ENCODE measurements at regions not wholly inside any gene's neighbourhood (a gene's known extent, or its start where the extent isn't known, plus 50 kb on each side); places are given as distances from the start of the nearest gene placed in this dataset.

- H3K4me1 Mint-ChIP-seq (ENCODE audit: low read depth, unreplicated experiment) = peaks cover 6% of the 10 kb centered on the region
- peaks cover 4% of the 10 kb centered on the region for H3K36me3 Mint-ChIP-seq (ENCODE audit: unreplicated experiment)
- H3K4me3 Mint-ChIP-seq (ENCODE audit: unreplicated experiment) = no peak overlapping the region
- H3K27me3 Mint-ChIP-seq (ENCODE audit: unreplicated experiment) = peaks cover 2% of the 10 kb centered on the region
- peaks cover 2% of the 10 kb centered on the region for H3K9me3 Mint-ChIP-seq (ENCODE audit: unreplicated experiment)
- DNase-seq = no peak
- no peak overlapping the region for H3K27ac Mint-ChIP-seq (ENCODE audit: unreplicated experiment)
- no peak for TF ChIP-seq CTCF (IDR thresholded peaks at IDR 0.05; ENCODE audit: partially characterized antibody, unreplicated experiment)
Observed at GRCh38 chr17:70642059-70642458, 472.7 kb downstream of the KCNJ2 start.

GRCh38 chr17:70644096-70644495, 474.8 kb downstream of the KCNJ2 start:
- DNase-seq = no peak

GRCh38 chr17:70646673-70647072, 477.3 kb downstream of the KCNJ2 start:
- peaks cover 2% of the 10 kb centered on the region for H3K9me3 Mint-ChIP-seq (ENCODE audit: unreplicated experiment)
- no peak overlapping the region for H3K27ac Mint-ChIP-seq (ENCODE audit: unreplicated experiment)
- no peak overlapping the region for H3K4me3 Mint-ChIP-seq (ENCODE audit: unreplicated experiment)
- peaks cover 2% of the 10 kb centered on the region for H3K27me3 Mint-ChIP-seq (ENCODE audit: unreplicated experiment)
- peaks cover 4% of the 10 kb centered on the region for H3K36me3 Mint-ChIP-seq (ENCODE audit: unreplicated experiment)
- no peak for TF ChIP-seq CTCF (IDR thresholded peaks at IDR 0.05; ENCODE audit: partially characterized antibody, unreplicated experiment)
- H3K4me1 Mint-ChIP-seq (ENCODE audit: low read depth, unreplicated experiment) = peaks cover 6% of the 10 kb centered on the region
- DNase-seq = no peak

More at GRCh38 chr17:70644096-70644495, 474.8 kb downstream of the KCNJ2 start:
- H3K4me3 Mint-ChIP-seq (ENCODE audit: unreplicated experiment) = no peak overlapping the region
- H3K27ac Mint-ChIP-seq (ENCODE audit: unreplicated experiment) = no peak overlapping the region
- H3K9me3 Mint-ChIP-seq (ENCODE audit: unreplicated experiment) = peaks cover 2% of the 10 kb centered on the region
- peaks cover 2% of the 10 kb centered on the region for H3K27me3 Mint-ChIP-seq (ENCODE audit: unreplicated experiment)
- no peak for TF ChIP-seq CTCF (IDR thresholded peaks at IDR 0.05; ENCODE audit: partially characterized antibody, unreplicated experiment)
- peaks cover 6% of the 10 kb centered on the region for H3K4me1 Mint-ChIP-seq (ENCODE audit: low read depth, unreplicated experiment)
- peaks cover 4% of the 10 kb centered on the region for H3K36me3 Mint-ChIP-seq (ENCODE audit: unreplicated experiment)

GRCh38 chr17:70648166-70648565, 478.8 kb downstream of the KCNJ2 start:
- Mint-ChIP-seq H3K36me3 (ENCODE audit: unreplicated experiment) (peaks cover 4% of the 10 kb centered on the region), H3K4me3 (ENCODE audit: unreplicated experiment) (no peak overlapping the region), H3K27me3 (ENCODE audit: unreplicated experiment) (peaks cover 2% of the 10 kb centered on the region), H3K4me1 (ENCODE audit: low read depth, unreplicated experiment) (peaks cover under 1% of the 10 kb centered on the region), H3K9me3 (ENCODE audit: unreplicated experiment) (peaks cover 2% of the 10 kb centered on the region), H3K27ac (ENCODE audit: unreplicated experiment) (no peak overlapping the region)
- TF ChIP-seq CTCF (IDR thresholded peaks at IDR 0.05; ENCODE audit: partially characterized antibody, unreplicated experiment) = no peak
- DNase-seq = no peak

GRCh38 chr17:70653850-70654249, 484.5 kb downstream of the KCNJ2 start:
- H3K27me3 Mint-ChIP-seq (ENCODE audit: unreplicated experiment) = no peaks in the 10 kb centered on the region
- no peaks in the 10 kb centered on the region for H3K9me3 Mint-ChIP-seq (ENCODE audit: unreplicated experiment)
- no peaks in the 10 kb centered on the region for H3K36me3 Mint-ChIP-seq (ENCODE audit: unreplicated experiment)
- no peak for TF ChIP-seq CTCF (IDR thresholded peaks at IDR 0.05; ENCODE audit: partially characterized antibody, unreplicated experiment)
- H3K4me1 Mint-ChIP-seq (ENCODE audit: low read depth, unreplicated experiment) = peaks cover 4% of the 10 kb centered on the region
- H3K27ac Mint-ChIP-seq (ENCODE audit: unreplicated experiment) = no peak overlapping the region
- DNase-seq = no peak
- no peak overlapping the region for H3K4me3 Mint-ChIP-seq (ENCODE audit: unreplicated experiment)

All from glutamatergic neuron (in vitro differentiated cells).